Spleen (tissue), 7 donors: ENCODE measurements at regions not wholly inside any gene's neighbourhood (a gene's known extent, or its start where the extent isn't known, plus 50 kb on each side); places are given as distances from the start of the nearest gene placed in this dataset.

Source experiments
- CTCF ChIP-seq, 11 experiments: fragments of 200-600 bp in 7 of 11; fragments of 450-650 bp in 4 of 11; sonication (generic) in 4 of 11; IDR thresholded peaks in 8 of 11; conservative IDR thresholded peaks in 3 of 11; 1 replicate in 7 of 11; 2 replicates in 4 of 11; pipeline versions ENCODE4 v1.4.0 to v1.8.0; 2016 to 2021; ENCODE audit warnings: antibody characterized with exemption in 11 of 11, inconsistent platforms in 4 of 11, mild to moderate bottlenecking in 1 of 11
- POLR2A ChIP-seq, 3 donors: fragments of 450-650 bp; IDR thresholded peaks; one replicate each; pipeline ENCODE4 v1.5.1; 2017; ENCODE audit warnings: antibody characterized with exemption in 3 of 3, mild to moderate bottlenecking in 1 of 3
- donor health status: DM: no; HTN: no; CAD: no; lungs with moderate emphysema.
- donor health status: DM: no; HTN: no; CAD: no.
- donor health status: DM: no; HTN: no; CAD: no.

- TF ChIP-seq CTCF (IDR thresholded peaks at IDR 0.05 in 8 of 11, conservative IDR thresholded peaks at IDR 0.05 in 3 of 11) (no peak), POLR2A (IDR thresholded peaks at IDR 0.05) (no peak)
Measured at GRCh38 chr6:145212813-145213212, 522.5 kb downstream of the EPM2A start.
